Stimulated activated naive CD4-positive, alpha-beta T cell treated with Interleukin-2 at 50 U/mL for 16 hours (primary cell): ENCODE measurements at regions not wholly inside any gene's neighbourhood (a gene's known extent, or its start where the extent isn't known, plus 50 kb on each side); places are given as distances from the start of the nearest gene placed in this dataset.

Experiments used
- DNase-seq: peaks from one replicate; lab custom pipeline; 2025; lab: John Stamatoyannopoulos, UW

- no peak for DNase-seq
Observed at GRCh38 chr10:36634916-36635315, 490.5 kb upstream of the ANKRD30A start.

- DNase-seq, result no peak
Observed at GRCh38 chr10:36630267-36630666, 495.1 kb upstream of the ANKRD30A start.

- no peak for DNase-seq
Observed at GRCh38 chr10:36629476-36629875, 495.9 kb upstream of the ANKRD30A start.

GRCh38 chr10:36624551-36625100, 500.8 kb upstream of the ANKRD30A start:
- DNase-seq, result no peak

GRCh38 chr10:36621346-36621745, 504.1 kb upstream of the ANKRD30A start:
- DNase-seq, result no peak

GRCh38 chr10:36612436-36612835, 513.0 kb upstream of the ANKRD30A start:
- no peak for DNase-seq

GRCh38 chr10:36608866-36609265, 516.5 kb upstream of the ANKRD30A start:
- no peak for DNase-seq

- DNase-seq, result no peak
Observed at GRCh38 chr10:36608251-36608650, 517.1 kb upstream of the ANKRD30A start.

- no peak for DNase-seq
Observed at GRCh38 chr10:36606234-36606839, 519.1 kb upstream of the ANKRD30A start.

- DNase-seq, result no peak
Observed at GRCh38 chr10:36604316-36604715, 521.1 kb upstream of the ANKRD30A start.

GRCh38 chr10:36603688-36604087, 521.7 kb upstream of the ANKRD30A start:
- DNase-seq, result no peak

GRCh38 chr10:36602374-36602773, 523.0 kb upstream of the ANKRD30A start:
- DNase-seq, result no peak

- DNase-seq, result no peak
Observed at GRCh38 chr10:36597756-36598320, 527.6 kb upstream of the ANKRD30A start.

GRCh38 chr10:36592964-36593363, 532.4 kb upstream of the ANKRD30A start:
- no peak for DNase-seq

- no peak for DNase-seq
Observed at GRCh38 chr10:36591436-36591835, 534.0 kb upstream of the ANKRD30A start.

- no peak for DNase-seq
Observed at GRCh38 chr10:36583690-36584089, 541.7 kb upstream of the ANKRD30A start.

GRCh38 chr10:36581237-36581636, 544.2 kb upstream of the ANKRD30A start:
- DNase-seq, result no peak

GRCh38 chr10:36578306-36578705, 547.1 kb upstream of the ANKRD30A start:
- DNase-seq, result no peak

GRCh38 chr10:36577126-36577525, 548.3 kb upstream of the ANKRD30A start:
- no peak for DNase-seq

GRCh38 chr10:36574207-36574606, 551.2 kb upstream of the ANKRD30A start:
- DNase-seq, result no peak

GRCh38 chr10:36573246-36573645, 552.2 kb upstream of the ANKRD30A start:
- DNase-seq, result no peak

GRCh38 chr10:36564433-36564832, 561.0 kb upstream of the ANKRD30A start:
- DNase-seq, result no peak

GRCh38 chr10:36559412-36560400, 565.7 kb upstream of the ANKRD30A start:
- no peak for DNase-seq
